Stomach (tissue), 8 donors: ENCODE measurements at regions not wholly inside any gene's neighbourhood (a gene's known extent, or its start where the extent isn't known, plus 50 kb on each side); places are given as distances from the start of the nearest gene placed in this dataset.

Source experiments
- DNase-seq, 2 donors: peaks; one replicate each; pipeline versions ENCODE4 v3.0.0 to v3.0.0-alpha.2; 2013 to 2019
- H3K27ac ChIP-seq, 5 donors: fragments of 200-600 bp in 4 of 5; sonication (generic) in 4 of 5; one replicate each; pipeline ENCODE4 v1.5.1; 2013 to 2019; ENCODE audit warnings: mild to moderate bottlenecking in 1 of 5, moderate library complexity in 1 of 5
- H3K27me3 ChIP-seq, 3 donors: fragments of 200-600 bp; sonication (generic); one replicate each; pipeline ENCODE4 v1.5.1; 2017 to 2019; ENCODE audit warnings: mixed run types in 1 of 3
- H3K36me3 ChIP-seq, 4 donors: fragments of 200-600 bp; sonication (generic); 1 replicate in 3 of 4; 2 replicates in 1 of 4; pipeline ENCODE4 v1.5.1; 2016 to 2019
- H3K4me1 ChIP-seq, 4 donors: fragments of 200-600 bp; sonication (generic); one replicate each; pipeline ENCODE4 v1.5.1; 2016 to 2019
- H3K4me3 ChIP-seq, 4 donors: fragments of 200-600 bp; sonication (generic) in 3 of 4; one replicate each; pipeline ENCODE4 v1.5.1; 2016 to 2019; ENCODE audit warnings: mild to moderate bottlenecking in 1 of 4
- H3K9me3 ChIP-seq, 4 donors: fragments of 200-600 bp; sonication (generic); one replicate each; pipeline ENCODE4 v1.5.1; 2016 to 2019
- CTCF ChIP-seq, 7 experiments: fragments of 450-650 bp in 4 of 7; fragments of 200-600 bp in 3 of 7; sonication (generic) in 3 of 7; IDR thresholded peaks; one replicate each; pipeline ENCODE4 v1.5.1; 2016 to 2019; ENCODE audit warnings: antibody characterized with exemption in 7 of 7, control low read depth in 2 of 7, mild to moderate bottlenecking in 1 of 7
- EP300 ChIP-seq: sonication (generic); formaldehyde crosslinking; IDR thresholded peaks from one replicate; pipeline ENCODE4 v1.6.1; 2017; ENCODE audit warnings: antibody characterized with exemption
- POLR2A ChIP-seq, 4 donors: fragments of 450-650 bp; IDR thresholded peaks; one replicate each; pipeline ENCODE4 v1.6.1; 2016; ENCODE audit warnings: antibody characterized with exemption in 4 of 4, control low read depth in 2 of 4, mild to moderate bottlenecking in 1 of 4, moderate library complexity in 1 of 4
- POLR2AphosphoS5 ChIP-seq, 3 donors: sonication (generic); formaldehyde crosslinking; IDR thresholded peaks; one replicate each; pipeline ENCODE4 v1.6.1; 2016; ENCODE audit warnings: antibody characterized with exemption in 3 of 3
- WGBS, 5 donors: extraction: QIAGEN DNeasy Blood & Tissue Kit in 3 of 5; methylation state at CpG; one replicate each; pipeline versions ENCODE4 v1.1.5 to v1.1.7; 2013 to 2018; 5-methylcytosine and 5-hydroxymethylcytosine counted together
- intact Hi-C: fragments of 100-400 bp; cut with DNase I; formaldehyde crosslinking; loops from one replicate; pipeline ENCODE4 v1.15.1; 2023; ENCODE audit warnings: low total_unique reads
- donor health status: healthy with polysubstance abuse.
- donor health status: Bipolar disorder and iron deficiency.
- donor health status: healthy.

- Histone ChIP-seq H3K9me3 (no peaks in the 10 kb centered on the region), H3K27me3 (no peaks in the 10 kb centered on the region), H3K4me3 (no peak overlapping the region), H3K36me3 (no peaks in the 10 kb centered on the region), H3K27ac (no peak overlapping the region), H3K4me1 (peaks cover 0 to 16% (median 6%) of the 10 kb centered on the region in 4 donors)
- 57 to 77% (median 74%) methylated on average over 2 to 3 of the region's 3 CpGs for WGBS, 5 donors
- no peak for TF ChIP-seq EP300
- intact Hi-C loops: no loop called here
- no peak for DNase-seq
These were observed 177.5 kb downstream of the NDFIP2 start for GRCh38 chr13:79658333-79658975.

GRCh38 chr13:79655509-79655908 lies 174.6 kb downstream of the NDFIP2 start:
- Histone ChIP-seq H3K4me3 (no peak overlapping the region), H3K27me3 (no peaks in the 10 kb centered on the region), H3K27ac (no peak overlapping the region), H3K9me3 (no peaks in the 10 kb centered on the region), H3K4me1 (peaks cover 0 to 10% (median 4%) of the 10 kb centered on the region in 4 donors), H3K36me3 (no peaks in the 10 kb centered on the region)
- TF ChIP-seq POLR2A (IDR thresholded peaks at IDR 0.05) (no peak), CTCF (IDR thresholded peaks at IDR 0.05) (no peak), POLR2AphosphoS5 (IDR thresholded peaks at IDR 0.05) (no peak), EP300 (no peak)
- 88 to 97% (median 96%) methylated on average over 2 of the region's 2 CpGs for WGBS, 5 donors
- intact Hi-C loops: no loop called here
- DNase-seq: no peak

GRCh38 chr13:79654520-79654919 lies 173.6 kb downstream of the NDFIP2 start:
- DNase-seq: no peak
- TF ChIP-seq EP300 (no peak), POLR2AphosphoS5 (IDR thresholded peaks at IDR 0.05) (no peak), POLR2A (IDR thresholded peaks at IDR 0.05) (no peak), CTCF (IDR thresholded peaks at IDR 0.05) (no peak)
- Histone ChIP-seq H3K4me3 (no peak overlapping the region), H3K27ac (no peak overlapping the region), H3K36me3 (no peaks in the 10 kb centered on the region), H3K9me3 (no peaks in the 10 kb centered on the region), H3K4me1 (peaks cover 0 to 10% (median 4%) of the 10 kb centered on the region in 4 donors), H3K27me3 (no peaks in the 10 kb centered on the region)
- intact Hi-C loops: no loop called here

- DNase-seq: no peak
- WGBS, 5 donors: 68 to 85% (median 79%) methylated on average over 4 of the region's 4 CpGs
These were observed 169.7 kb downstream of the NDFIP2 start for GRCh38 chr13:79650688-79651087.

More at GRCh38 chr13:79650688-79651087, 169.7 kb downstream of the NDFIP2 start:
- H3K9me3 ChIP-seq: no peaks in the 10 kb centered on the region
- no peak overlapping the region for H3K27ac ChIP-seq
- H3K4me3 ChIP-seq: no peak overlapping the region
- H3K27me3 ChIP-seq: no peaks in the 10 kb centered on the region
- H3K4me1 ChIP-seq: no peaks in the 10 kb centered on the region
- no peaks in the 10 kb centered on the region for H3K36me3 ChIP-seq
- intact Hi-C loops: no loop called here
- no peak for TF ChIP-seq EP300
- no peak for TF ChIP-seq POLR2AphosphoS5 (IDR thresholded peaks at IDR 0.05)
- no peak for TF ChIP-seq CTCF (IDR thresholded peaks at IDR 0.05)
- TF ChIP-seq POLR2A (IDR thresholded peaks at IDR 0.05): no peak
